CD4-positive, alpha-beta T cell treated with Interleukin-6 for 4 hours (primary cell): ENCODE measurements at regions not wholly inside any gene's neighbourhood (a gene's known extent, or its start where the extent isn't known, plus 50 kb on each side); places are given as distances from the start of the nearest gene placed in this dataset.

ENCODE experiments used
- DNase-seq: peaks from one replicate; pipeline ENCODE4 v3.0.0-alpha.2; 2020; ENCODE audit warnings: mixed read lengths

GRCh38 chr2:147247749-147248148, 597.1 kb upstream of the ACVR2A start:
- no peak for DNase-seq

GRCh38 chr2:147242445-147242844, 602.4 kb upstream of the ACVR2A start:
- no peak for DNase-seq

- DNase-seq = no peak
These were observed 608.2 kb upstream of the ACVR2A start for GRCh38 chr2:147236601-147237000.

GRCh38 chr2:147232225-147232669, 612.6 kb upstream of the ACVR2A start:
- DNase-seq = no peak

GRCh38 chr2:147231607-147232006, 613.2 kb upstream of the ACVR2A start:
- DNase-seq = no peak

DNA sequence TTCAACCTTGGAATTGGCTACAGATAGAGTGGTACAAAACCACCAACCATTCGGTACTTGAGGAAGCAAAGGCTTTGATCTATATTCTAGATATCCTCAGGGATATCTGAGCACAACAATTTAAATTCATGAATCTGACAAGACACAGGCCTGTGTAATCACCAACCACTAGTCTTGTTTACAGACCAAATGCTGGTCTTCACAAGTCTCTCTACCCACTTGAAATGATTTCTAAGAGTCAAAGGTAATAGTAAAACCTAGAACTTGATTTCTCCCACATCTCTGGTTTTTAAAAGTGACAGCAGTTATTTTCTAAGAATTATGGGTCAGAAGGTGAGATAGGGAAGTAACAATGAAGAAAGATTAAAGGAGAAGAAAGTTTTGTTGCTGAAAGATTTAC, 613.7 kb upstream of the ACVR2A start:
- DNase-seq = no peak

DNA sequence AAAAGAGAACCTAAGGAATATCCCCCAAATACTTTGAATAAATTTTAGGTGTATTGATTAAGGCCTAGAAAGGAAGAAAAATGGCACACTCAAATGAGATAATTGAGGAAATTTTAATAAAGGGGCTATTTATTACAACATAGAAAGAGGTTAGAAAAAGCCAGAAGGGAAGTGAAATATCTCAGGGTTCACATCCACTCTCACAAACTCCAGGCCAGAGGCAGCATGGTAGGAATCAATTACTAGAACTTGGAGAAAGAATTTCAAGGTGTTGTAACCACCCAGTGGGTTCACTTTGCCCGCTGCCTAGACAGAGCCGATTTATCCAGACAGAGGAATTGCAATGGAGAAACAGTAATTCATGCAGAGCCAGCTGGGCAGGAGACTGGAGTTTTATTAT, 617.5 kb upstream of the ACVR2A start:
- DNase-seq = no peak

- DNase-seq = no peak
These were observed 620.8 kb upstream of the ACVR2A start for GRCh38 chr2:147224070-147224469.

DNA sequence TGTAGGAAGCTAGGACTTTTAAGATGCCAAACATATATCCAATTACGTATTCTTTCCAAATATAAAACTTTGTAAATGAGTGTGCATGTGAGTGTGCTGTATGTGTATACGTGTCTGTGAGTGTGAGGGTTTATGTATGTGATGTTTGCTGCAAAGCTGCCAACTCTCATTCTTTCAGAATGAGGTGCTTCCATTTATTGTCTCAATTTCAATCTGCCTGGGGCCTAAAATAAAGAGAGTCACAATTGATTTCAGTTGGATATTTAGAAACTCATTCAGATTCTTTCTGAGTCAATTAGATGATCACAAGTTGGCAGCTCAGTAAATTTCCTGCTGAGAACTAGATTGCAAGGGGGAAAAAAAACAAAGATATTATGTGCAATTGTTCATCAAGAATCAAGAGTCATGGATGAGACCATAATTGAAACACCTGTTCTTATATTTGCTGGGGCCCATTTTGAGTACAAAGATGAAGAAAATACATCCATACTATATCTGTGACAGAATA, 621.2 kb upstream of the ACVR2A start:
- DNase-seq = no peak

- DNase-seq = no peak
These were observed 621.7 kb upstream of the ACVR2A start for GRCh38 chr2:147223119-147223518.

- no peak for DNase-seq
These were observed 622.3 kb upstream of the ACVR2A start for GRCh38 chr2:147222506-147222905.

- no peak for DNase-seq
These were observed 629.9 kb upstream of the ACVR2A start for GRCh38 chr2:147214914-147215313.

DNA sequence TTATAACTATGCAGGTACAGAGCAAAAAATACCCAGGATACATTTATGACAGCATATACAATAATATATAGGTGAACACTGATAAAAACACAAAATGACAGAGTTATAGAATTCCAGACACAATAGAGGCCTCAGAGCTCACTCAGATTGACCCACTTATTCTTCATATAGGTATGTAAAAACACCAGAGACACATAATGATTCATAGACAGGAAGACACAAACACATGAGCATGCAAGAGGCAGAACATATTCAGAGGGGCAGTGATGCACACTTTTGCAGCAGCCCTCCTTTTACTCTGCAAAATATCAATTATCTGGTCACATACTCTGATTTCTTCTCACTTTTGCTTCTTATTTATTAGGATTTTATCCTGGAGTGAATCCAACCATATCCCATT, 633.3 kb upstream of the ACVR2A start:
- no peak for DNase-seq

DNA sequence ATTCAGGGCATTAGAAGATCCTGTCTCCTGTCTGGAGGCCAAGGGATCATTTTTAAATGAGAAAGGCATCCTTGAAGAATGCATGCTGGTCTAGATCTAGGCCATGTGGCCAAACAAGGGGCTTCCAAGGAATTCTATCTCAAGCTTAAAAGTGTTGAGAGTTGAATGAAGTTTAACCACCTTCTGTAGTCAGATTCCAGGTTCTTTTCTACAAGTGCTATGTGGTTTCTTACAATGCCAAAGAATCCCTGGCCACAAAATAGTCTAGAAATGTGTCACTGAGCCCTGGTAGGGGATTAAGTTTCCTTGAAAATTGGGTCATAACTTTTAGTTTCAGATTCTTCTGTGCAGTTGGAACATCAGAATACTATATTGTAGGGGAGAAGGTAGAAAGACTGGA, 640.7 kb upstream of the ACVR2A start:
- DNase-seq = no peak

DNA sequence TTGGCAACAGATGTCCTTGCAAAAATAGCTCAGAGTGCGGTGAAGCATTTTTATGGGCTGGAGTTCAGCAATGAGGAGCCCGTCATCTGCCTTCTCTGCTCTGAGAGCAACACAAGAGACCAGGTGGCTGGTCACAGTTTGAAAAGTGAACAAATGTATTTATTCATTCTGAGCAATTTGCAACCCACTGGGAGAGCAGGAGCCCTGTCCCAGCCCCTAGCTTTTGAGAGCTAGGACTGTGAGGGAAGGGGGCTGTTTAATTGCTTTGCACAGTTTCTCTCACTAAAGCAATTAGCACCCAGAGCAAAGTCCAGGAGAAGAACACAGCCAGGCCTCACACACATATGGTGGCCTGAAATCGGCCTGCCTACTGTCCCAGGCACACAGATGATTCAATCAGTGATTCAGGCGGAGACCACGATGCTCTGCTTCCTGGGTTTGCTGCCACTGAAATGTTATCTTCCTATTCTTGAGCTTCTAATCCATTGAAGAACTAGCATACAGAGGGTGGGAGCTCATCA, 646.1 kb upstream of the ACVR2A start:
- DNase-seq = no peak

DNA sequence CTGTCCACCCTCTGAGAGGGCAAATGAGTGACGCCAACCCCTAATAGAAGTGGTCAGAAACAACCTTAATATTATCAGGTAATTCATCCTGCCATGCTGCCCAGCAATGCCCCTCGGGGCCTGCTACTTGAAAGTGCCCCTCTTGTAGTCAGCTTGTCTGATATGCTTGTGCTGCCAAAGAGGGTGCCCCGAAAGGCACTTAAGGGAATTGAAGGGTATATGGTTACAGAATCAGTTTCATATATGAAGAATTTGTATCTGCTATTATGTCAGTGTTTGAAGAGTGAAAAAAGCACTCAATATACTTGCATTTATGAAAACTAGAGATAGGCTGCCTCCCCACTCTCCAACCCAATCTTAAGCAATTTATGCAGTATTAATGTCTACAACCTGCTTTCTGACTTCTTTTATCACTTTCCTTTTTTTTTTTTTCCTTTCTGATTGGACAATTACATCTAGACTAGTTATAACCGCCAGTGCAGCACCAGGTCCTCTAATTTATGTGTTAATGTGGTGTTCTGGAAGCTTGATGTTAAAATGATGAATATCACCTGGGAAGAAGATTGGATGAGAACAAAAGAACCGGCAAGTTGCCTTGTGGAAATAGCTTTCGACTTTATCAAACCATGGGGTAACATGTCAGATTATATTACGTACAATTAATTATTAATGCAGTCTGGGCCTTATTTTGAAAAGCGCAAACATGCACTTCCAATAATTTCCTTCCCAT, 646.9 kb upstream of the ACVR2A start:
- no peak for DNase-seq

GRCh38 chr2:147182260-147182659, 662.6 kb upstream of the ACVR2A start:
- peak; percentile 58 for DNase-seq

GRCh38 chr2:147181351-147182029, 663.3 kb upstream of the ACVR2A start:
- DNase-seq = no peak

DNA sequence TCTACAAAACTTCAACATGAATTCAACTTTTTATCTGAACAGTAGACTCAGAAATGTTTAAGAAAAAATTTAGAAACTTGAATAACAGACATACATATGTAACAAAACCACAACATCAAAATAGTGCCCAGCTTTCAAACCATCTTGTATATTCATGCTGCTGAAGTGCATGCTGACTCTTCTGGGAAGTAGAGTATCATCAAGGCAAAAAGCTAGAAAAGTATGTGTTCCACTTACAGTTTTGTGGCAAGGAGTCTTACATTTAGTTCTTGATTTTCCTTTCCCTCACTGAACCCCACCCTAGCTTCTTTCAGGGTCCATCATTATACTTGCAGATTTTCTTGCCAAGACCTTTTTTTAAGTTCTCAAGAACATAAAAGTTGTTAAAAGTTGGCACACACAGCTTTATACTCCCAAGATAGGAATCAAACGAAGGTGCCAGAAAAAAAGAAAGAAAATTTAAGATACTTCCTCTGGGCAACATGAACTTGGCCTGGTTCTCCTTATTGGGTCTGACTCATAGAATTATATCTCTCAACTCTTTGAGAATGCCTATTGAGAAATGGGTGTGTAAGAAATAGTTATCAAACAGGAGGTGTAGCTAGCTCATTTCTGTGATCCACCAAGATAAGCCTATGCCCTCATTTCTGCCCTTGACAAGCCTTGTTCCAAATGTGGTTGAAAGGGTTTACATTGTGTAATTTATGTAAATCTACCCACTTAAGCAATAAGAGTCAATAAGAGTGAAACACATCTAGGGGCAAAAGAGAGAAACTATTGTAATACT, 667.6 kb upstream of the ACVR2A start:
- no peak for DNase-seq

DNA sequence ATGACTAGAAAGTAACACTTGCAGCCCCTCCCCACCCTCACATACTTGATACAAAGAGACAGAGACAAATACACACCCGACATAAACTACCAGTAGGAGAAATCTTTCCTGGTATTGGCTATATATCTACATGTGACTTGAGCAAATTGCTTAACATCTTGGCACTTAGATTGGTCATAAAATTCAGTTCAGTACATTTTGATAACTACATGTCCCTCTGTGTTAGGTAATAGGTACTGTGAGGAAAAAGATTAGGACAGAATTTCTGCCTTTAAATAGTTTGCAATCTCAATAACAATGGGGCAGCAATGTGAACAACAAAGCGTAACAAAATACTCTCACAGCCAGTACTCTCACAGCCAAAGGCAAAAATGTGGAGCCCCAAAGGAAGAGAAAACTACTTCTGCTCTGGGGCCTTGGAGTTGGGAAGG, 670.0 kb upstream of the ACVR2A start:
- no peak for DNase-seq

- DNase-seq = no peak
These were observed 671.0 kb upstream of the ACVR2A start for GRCh38 chr2:147173798-147174197.

DNA sequence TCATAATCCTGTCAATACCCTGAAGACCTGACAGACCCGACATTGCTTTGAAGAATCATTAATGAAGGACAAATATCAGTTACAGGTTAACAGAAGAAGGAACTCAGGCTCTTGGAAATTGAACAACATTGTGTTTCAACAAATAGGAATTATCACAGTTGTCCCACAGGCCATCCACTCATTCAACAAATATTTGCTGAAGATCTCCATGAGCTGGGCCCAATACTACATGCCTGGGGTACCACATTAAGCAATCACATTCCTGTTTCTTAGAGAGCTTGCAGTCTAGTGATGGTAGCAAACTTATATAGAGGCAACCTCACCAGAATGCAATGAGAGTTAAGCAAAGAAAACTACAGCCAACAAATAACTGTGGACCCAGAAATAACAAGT, 671.6 kb upstream of the ACVR2A start:
- DNase-seq = no peak

DNA sequence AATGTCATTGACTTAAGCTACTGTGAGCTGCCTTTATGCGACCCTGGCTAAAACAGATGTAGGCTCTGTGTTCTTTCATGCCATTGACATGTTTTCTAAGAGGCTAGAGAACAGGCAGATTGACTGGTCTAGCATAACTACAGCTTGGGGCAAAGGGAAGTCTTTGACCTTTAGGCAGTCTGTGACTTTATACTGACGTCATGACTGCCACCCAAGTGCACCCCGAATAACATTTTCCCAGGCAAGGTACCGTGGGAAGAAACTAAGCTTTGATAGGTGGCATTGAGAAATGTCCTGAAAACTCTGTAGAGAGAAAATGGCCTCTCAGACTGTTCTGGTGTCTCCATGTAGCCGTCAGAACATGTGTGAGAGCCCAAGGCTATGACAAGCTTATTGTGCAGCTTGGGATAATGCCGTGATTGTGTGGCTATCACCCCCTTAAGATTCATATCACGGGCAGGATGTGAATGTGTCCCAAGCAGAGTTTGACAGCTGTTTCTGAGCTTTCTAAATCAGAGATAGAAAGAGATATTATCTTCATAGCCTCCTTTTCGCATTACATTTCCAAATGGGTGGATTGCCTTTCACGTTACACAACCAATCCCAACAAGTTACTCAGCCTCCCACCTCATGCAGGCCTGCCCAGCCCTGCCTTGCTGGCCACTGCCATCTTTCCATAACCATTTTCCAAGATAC, 672.2 kb upstream of the ACVR2A start:
- no peak for DNase-seq
